GM10266 (cell line): ENCODE measurements at regions not wholly inside any gene's neighbourhood (a gene's known extent, or its start where the extent isn't known, plus 50 kb on each side); places are given as distances from the start of the nearest gene placed in this dataset.

Experiments used
- DNase-seq: peaks from one replicate; pipeline ENCODE4 v3.0.0; 2012; ENCODE audit errors: extremely low spot score
- TF ChIP-seq, protein P1 (sequence below): IDR thresholded peaks from 2 replicates; pipeline ENCODE4 v1.5.1; 2012; ENCODE audit warnings: mild to moderate bottlenecking, low read depth; ENCODE audit not compliant: control insufficient read depth, insufficient read depth; ENCODE audit errors: missing control alignments

DNA sequence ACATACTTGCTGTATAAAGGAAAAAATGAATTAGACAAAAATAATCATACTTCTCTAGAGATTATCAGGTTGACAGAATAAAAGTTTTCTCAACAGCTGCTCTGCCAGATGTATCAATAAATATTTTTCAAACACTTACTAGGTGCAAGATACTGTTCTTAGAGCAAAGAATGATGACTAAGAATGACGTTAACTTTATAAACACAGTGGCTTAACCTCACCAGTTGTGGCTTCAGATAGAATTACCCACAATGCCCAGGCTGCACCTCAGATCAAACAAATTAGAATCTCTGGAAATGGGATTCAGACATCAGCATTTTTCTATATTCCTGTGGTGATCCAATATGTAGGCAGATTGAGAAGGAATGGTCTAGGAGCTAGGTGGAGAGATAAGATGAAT lies 422.4 kb upstream of the ATP11B start:
- DNase-seq: no peak
- TF ChIP-seq, protein P1, sequence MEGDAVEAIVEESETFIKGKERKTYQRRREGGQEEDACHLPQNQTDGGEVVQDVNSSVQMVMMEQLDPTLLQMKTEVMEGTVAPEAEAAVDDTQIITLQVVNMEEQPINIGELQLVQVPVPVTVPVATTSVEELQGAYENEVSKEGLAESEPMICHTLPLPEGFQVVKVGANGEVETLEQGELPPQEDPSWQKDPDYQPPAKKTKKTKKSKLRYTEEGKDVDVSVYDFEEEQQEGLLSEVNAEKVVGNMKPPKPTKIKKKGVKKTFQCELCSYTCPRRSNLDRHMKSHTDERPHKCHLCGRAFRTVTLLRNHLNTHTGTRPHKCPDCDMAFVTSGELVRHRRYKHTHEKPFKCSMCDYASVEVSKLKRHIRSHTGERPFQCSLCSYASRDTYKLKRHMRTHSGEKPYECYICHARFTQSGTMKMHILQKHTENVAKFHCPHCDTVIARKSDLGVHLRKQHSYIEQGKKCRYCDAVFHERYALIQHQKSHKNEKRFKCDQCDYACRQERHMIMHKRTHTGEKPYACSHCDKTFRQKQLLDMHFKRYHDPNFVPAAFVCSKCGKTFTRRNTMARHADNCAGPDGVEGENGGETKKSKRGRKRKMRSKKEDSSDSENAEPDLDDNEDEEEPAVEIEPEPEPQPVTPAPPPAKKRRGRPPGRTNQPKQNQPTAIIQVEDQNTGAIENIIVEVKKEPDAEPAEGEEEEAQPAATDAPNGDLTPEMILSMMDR: no peak

DNA sequence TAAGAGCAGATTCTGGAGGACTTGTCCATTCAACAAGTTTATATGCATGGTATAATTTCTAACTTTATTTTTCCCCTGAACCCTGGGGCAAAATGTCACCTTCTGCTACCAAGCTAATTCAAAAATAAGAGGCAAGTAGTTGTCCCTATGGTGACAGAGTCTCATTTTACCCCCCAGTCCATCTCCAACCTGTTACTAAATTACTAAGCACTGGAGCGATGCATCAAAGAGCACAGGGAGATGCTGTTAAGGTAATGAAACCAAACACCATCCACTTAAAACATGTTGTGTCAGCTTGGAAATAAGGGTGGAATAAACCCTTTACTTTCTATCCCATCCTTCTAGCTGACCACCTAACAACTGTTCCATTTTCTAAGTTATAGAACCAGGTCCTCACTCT lies 417.4 kb upstream of the ATP11B start:
- TF ChIP-seq, protein P1: no peak
- DNase-seq: no peak

- no peak for DNase-seq
- TF ChIP-seq, protein P1: no peak
Measured at GRCh38 chr3:182382112-182382857, 411.0 kb upstream of the ATP11B start.

- TF ChIP-seq, protein P1: no peak
- DNase-seq: no peak
Measured at GRCh38 chr3:182384221-182384620, 409.1 kb upstream of the ATP11B start.

- TF ChIP-seq, protein P1: no peak
Measured at GRCh38 chr3:182385356-182385755, 407.9 kb upstream of the ATP11B start.

DNA sequence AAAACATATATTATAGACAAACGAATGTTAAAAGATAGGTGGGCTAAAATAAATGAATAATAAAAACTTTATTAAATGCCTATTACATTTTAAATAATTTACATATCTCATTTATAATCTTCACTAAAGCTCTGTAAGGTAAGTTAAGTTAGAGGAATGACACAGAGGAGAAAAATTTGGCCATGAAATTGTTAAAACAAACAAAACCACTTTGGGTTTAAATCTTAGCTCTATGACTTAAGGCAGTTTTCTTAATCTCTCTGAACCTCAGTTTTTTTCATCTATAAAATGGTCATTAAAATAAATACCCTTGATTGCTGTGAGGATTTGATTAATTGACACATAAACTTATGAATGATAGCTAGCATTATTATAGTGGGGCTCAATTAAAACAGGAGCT lies 404.8 kb upstream of the ATP11B start:
- TF ChIP-seq, protein P1: no peak
- no peak for DNase-seq

More at GRCh38 chr3:182385356-182385755, 407.9 kb upstream of the ATP11B start:
- DNase-seq: no peak

DNA sequence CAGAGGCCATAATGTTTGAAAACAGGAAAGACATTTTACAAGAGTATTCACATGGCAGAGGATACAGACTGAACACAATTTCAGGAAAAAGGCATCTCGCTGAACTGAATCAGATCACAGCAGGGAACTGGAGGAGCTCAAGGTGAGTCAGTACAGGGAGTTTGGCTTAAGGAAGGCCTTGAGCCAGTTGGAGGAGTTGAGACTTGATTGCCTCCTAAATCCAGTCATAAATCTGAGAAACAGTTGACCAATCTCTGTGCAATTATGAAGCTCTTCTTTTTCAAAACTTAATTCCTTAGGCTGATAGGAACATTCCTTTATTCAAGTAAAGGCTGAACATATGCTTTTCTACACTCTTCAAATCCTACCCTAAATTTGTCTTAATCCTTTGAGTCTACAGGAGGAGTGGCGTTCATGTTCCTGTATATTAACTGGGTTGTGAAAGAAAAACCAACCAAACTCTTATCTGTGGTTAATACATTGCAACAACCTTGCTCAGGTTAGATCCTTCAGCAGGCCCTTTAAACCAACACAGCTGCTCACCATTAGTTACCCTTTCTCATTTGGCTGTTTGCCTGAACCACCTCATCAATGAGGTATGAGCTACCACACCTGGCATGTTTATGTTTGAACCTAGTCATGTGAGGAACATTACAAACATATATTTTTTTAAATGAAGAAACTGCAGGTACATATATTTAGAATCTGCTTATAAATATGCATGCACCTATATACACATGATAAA lies 404.1 kb upstream of the ATP11B start:
- TF ChIP-seq, protein P1: no peak

More for the DNA sequence above, 404.1 kb upstream of the ATP11B start:
- no peak for DNase-seq
